ENCODE measurements at regions not wholly inside any gene's neighbourhood (a gene's known extent, or its start where the extent isn't known, plus 50 kb on each side); places are given as distances from the start of the nearest gene placed in this dataset.

- TF ChIP-seq CTCF (IDR thresholded peaks at IDR 0.05), result no peak
- TF ChIP-seq EP300 (IDR thresholded peaks at IDR 0.05), result no peak
- no peak for TF ChIP-seq POLR2A (IDR thresholded peaks at IDR 0.05)
- no peak for TF ChIP-seq POLR2AphosphoS5 (IDR thresholded peaks at IDR 0.05)
- H3K36me3 ChIP-seq, result no peaks in the 10 kb centered on the region
- H3K27ac ChIP-seq, result peak overlapping the region in 3 of 4 donors; percentile 23 to 42 (median 36)
- H3K27me3 ChIP-seq, result no peaks in the 10 kb centered on the region
- H3K4me1 ChIP-seq, result peaks cover 0 to 22% (median 0%) of the 10 kb centered on the region in 3 donors
- H3K9me3 ChIP-seq, result no peaks in the 10 kb centered on the region
- ATAC-seq, result peak; percentile 72
- H3K4me3 ChIP-seq, result no peak overlapping the region
- WGBS, 2 donors (ENCODE audit: low coverage in 1 of 2), result 36 to 60% methylated on average over 3 to 4 of the region's 4 CpGs
Observed at GRCh38 chr1:59178339-59179187, 118.3 kb upstream of the FGGY start.

- H3K4me3 ChIP-seq, result no peak overlapping the region
- TF ChIP-seq CTCF (IDR thresholded peaks at IDR 0.05), result no peak
- TF ChIP-seq POLR2A (IDR thresholded peaks at IDR 0.05), result no peak
- TF ChIP-seq EP300 (IDR thresholded peaks at IDR 0.05), result no peak
- TF ChIP-seq POLR2AphosphoS5 (IDR thresholded peaks at IDR 0.05), result no peak
- peaks cover 0 to 22% (median 0%) of the 10 kb centered on the region in 3 donors for H3K4me1 ChIP-seq
- H3K27me3 ChIP-seq, result no peaks in the 10 kb centered on the region
- no peak for ATAC-seq
- H3K36me3 ChIP-seq, result no peaks in the 10 kb centered on the region
- 7 to 13% methylated on average over 1 of the region's 1 CpG for WGBS, 2 donors (ENCODE audit: low coverage in 1 of 2)
- peak overlapping the region in 2 of 4 donors; percentile 36 to 42 for H3K27ac ChIP-seq
- H3K9me3 ChIP-seq, result no peaks in the 10 kb centered on the region
Observed at GRCh38 chr1:59179673-59180072, 117.2 kb upstream of the FGGY start.

- Histone ChIP-seq H3K4me1 (peaks cover 0 to 22% (median 0%) of the 10 kb centered on the region in 3 donors), H3K9me3 (no peaks in the 10 kb centered on the region), H3K4me3 (no peak overlapping the region), H3K36me3 (no peaks in the 10 kb centered on the region), H3K27me3 (no peaks in the 10 kb centered on the region), H3K27ac (peak overlapping the region in 2 of 4 donors; percentile 19 to 42)
- 20% methylated on average over 2 of the region's 2 CpGs for WGBS, 2 donors (ENCODE audit: low coverage in 1 of 2)
- ATAC-seq, result no peak
- TF ChIP-seq EP300 (IDR thresholded peaks at IDR 0.05) (no peak), POLR2AphosphoS5 (IDR thresholded peaks at IDR 0.05) (peak; percentile 69)
Observed at GRCh38 chr1:59180735-59181134, 116.2 kb upstream of the FGGY start.

- H3K4me1 ChIP-seq, result peaks cover 0 to 22% (median 0%) of the 10 kb centered on the region in 3 donors
- no peak overlapping the region for H3K4me3 ChIP-seq
- H3K27me3 ChIP-seq, result no peaks in the 10 kb centered on the region
- 68 to 77% methylated on average over 3 of the region's 3 CpGs for WGBS, 2 donors (ENCODE audit: low coverage in 1 of 2)
- TF ChIP-seq POLR2A (IDR thresholded peaks at IDR 0.05) (no peak), EP300 (IDR thresholded peaks at IDR 0.05) (no peak), CTCF (IDR thresholded peaks at IDR 0.05) (no peak), POLR2AphosphoS5 (IDR thresholded peaks at IDR 0.05) (no peak)
- ATAC-seq, result no peak
- H3K27ac ChIP-seq, result no peak overlapping the region
- H3K9me3 ChIP-seq, result no peaks in the 10 kb centered on the region
- H3K36me3 ChIP-seq, result no peaks in the 10 kb centered on the region
Observed at GRCh38 chr1:59183749-59184317, 113.1 kb upstream of the FGGY start.

- H3K4me1 ChIP-seq, result peaks cover 0 to 19% (median 0%) of the 10 kb centered on the region in 3 donors
Observed at GRCh38 chr1:59184365-59184905, 112.5 kb upstream of the FGGY start.

More at GRCh38 chr1:59184365-59184905, 112.5 kb upstream of the FGGY start:
- ATAC-seq, result no peak
- no peaks in the 10 kb centered on the region for H3K27me3 ChIP-seq
- no peak for TF ChIP-seq EP300 (IDR thresholded peaks at IDR 0.05)
- no peak for TF ChIP-seq CTCF (IDR thresholded peaks at IDR 0.05)
- TF ChIP-seq POLR2AphosphoS5 (IDR thresholded peaks at IDR 0.05), result no peak
- TF ChIP-seq POLR2A (IDR thresholded peaks at IDR 0.05), result no peak
- WGBS, 2 donors (ENCODE audit: low coverage in 1 of 2), result 86 to 100% methylated on average over 4 of the region's 5 CpGs
- H3K36me3 ChIP-seq, result no peaks in the 10 kb centered on the region
- no peak overlapping the region for H3K4me3 ChIP-seq
- no peak overlapping the region for H3K27ac ChIP-seq
- no peaks in the 10 kb centered on the region for H3K9me3 ChIP-seq
